Fibroblast of skin of left quadriceps (primary cell): ENCODE measurements at regions not wholly inside any gene's neighbourhood (a gene's known extent, or its start where the extent isn't known, plus 50 kb on each side); places are given as distances from the start of the nearest gene placed in this dataset.
"Not testable (repeated sequence)": the region's sequence is repeated elsewhere in the genome, so short reads cannot be mapped to it uniquely, and the experiment has no call there.

ENCODE experiments used
- DNase-seq, 2 experiments: peaks; one replicate each; pipeline ENCODE4 v3.0.0-alpha.2; 2013; ENCODE audit warnings: low read depth in 2 of 2

DNA sequence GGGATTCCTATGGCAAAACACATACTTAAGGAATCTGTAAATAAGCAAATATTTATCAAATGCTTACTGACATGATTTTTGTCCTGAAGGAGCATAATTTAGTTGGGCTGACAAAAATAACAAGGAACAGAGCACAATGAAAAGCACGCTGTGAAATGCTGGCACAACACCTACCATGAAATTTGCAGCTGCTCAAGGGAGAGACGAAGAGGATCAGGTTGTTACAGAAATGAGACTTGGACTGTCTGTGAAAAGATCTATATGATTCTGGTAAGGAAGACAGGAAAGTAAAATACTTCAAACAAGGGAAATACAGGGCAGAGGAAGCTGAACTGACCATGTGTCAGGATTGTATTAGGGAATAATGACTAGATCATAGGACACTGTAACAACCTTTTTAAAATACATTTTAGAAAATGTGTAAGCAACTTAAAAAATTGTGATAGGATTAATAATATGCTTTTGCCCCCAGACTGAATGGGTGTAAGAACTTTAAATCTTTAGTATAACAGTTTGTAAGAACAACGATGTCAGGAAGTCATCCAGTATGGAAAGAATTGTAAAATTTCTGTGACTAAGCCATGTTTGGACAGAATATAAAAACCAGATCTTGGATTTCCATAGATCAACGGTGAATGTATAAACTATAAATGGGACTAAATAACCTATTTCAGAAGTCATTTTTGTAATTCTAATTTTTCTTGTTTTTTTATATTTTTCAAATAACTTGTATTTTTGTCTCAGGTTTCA is 1556.0 kb downstream of the EFNB2 start:
- no peak for DNase-seq

DNA sequence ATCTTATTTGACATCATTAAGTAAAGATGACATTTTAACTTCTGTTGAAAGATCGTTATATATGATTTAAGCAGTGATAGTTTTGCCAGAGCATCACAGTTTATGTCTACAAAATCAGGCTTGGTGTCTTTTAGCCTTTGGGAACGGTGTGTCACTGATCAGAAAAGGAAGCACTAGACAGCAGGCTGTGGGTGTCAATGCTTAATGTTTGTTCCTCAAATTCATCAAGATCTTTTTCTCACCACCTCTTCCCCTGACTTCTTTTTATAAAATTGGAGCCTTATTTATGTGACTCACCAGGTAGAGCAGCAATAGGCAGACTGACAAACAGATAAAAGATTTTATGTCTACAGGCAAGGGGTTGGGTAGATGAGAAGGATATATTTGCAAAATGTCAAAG is 1558.5 kb downstream of the EFNB2 start:
- no peak for DNase-seq

DNA sequence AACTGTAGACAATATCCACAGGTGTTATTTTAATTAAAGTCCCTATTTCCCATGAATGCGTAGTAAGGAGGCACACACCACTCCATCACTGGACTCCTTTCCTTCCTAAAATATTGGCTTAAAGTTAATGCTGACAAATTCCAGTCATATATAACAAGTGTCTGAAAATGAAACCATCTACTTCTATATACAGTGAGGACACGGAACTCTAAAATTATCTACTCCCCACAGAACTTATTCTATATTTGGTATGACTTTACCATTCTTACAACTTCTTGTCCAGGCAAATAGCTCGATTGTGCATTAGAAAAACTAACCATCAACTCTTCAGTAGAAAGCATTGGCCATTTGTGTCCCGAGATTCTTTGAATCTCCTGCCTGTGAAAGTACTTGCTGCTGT is 1560.2 kb downstream of the EFNB2 start:
- DNase-seq = no peak

GRCh38 chr13:104968876-104969275 is 1566.6 kb downstream of the EFNB2 start:
- DNase-seq = no peak

DNA sequence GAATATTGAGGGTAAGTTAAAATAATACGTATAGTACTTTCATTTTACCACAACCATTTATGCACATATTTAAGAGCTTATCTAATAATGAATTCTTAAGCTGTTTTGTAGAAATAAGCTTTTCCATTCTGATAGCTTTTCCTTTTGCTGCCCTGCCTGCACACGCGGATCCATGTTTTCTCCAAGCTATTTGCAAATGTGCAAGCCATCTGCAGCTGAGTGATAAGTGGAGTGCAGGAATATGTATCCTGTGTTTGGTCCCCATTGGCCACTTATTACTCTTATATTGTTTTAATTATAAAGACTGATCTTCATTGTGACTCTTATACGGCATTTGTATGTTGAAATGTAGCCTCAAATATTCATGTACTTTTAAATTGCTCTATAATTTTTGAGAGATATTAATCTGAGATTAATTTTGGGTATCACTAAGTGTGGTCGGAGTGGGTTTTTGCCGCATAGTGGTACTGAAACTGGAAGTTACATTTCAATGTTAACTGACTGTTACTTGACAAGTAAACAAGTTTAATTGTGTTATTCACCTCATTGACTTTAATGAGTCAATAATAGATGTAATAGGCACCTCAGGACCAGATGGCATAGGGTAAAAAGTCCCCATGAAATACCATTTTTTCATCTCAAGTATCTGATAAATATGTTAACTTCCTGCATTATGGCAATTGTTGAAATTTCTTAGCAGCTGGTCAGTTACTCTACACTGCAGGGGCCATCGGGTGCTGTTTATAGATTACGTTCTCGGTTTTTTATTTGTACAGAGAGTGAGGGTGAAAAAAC is 1567.4 kb downstream of the EFNB2 start:
- no peak for DNase-seq

DNA sequence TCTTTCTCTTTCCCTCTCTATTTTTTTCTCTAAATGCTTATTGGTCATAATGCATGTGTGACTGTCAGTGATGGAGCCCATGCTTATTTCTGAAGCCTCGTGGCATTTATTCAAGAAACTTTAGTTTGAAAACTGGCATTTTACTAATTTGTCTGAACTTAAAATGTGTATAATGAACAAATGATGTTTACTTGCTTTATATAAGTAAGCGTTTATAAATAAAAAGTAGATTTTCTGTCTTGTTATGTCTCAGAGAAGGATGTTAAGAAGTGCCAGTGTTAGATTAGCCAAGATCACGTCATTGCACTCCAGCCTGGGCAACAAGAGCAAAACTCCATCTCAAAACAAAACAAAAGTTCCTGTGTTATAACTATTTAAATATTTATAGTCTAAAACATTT is 1568.1 kb downstream of the EFNB2 start:
- no peak for DNase-seq

GRCh38 chr13:104962411-104962810 is 1573.1 kb downstream of the EFNB2 start:
- DNase-seq = no peak

DNA sequence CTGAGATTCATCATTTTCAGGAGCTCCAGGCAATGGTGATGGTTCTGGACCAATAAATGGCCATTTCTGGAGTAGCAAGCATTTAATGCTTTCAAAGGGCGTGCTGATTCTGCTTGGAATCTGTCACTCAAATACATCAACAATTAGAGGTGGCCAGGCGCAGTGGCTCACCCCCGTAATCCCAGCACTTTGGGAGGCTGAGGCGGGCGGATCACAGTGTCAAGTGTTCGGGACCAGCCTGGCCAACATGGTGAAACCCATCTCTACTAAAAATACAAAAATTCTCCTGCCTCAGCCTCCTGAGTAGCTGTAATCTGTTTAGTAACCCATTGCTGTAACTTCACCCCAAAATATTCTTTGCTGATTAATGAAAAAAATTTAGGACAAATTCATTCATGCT is 1574.2 kb downstream of the EFNB2 start:
- DNase-seq = no peak

- no peak for DNase-seq
Observed at GRCh38 chr13:104954210-104954609, 1581.3 kb downstream of the EFNB2 start.

- DNase-seq = no peak
Observed at GRCh38 chr13:104953588-104953987, 1581.9 kb downstream of the EFNB2 start.

GRCh38 chr13:104949840-104950740 is 1585.4 kb downstream of the EFNB2 start:
- peak; percentile 22 to 23 for DNase-seq

- no peak for DNase-seq
Observed at GRCh38 chr13:104944176-104944575, 1591.3 kb downstream of the EFNB2 start.

GRCh38 chr13:104943331-104943730 is 1592.1 kb downstream of the EFNB2 start:
- DNase-seq = no peak

DNA sequence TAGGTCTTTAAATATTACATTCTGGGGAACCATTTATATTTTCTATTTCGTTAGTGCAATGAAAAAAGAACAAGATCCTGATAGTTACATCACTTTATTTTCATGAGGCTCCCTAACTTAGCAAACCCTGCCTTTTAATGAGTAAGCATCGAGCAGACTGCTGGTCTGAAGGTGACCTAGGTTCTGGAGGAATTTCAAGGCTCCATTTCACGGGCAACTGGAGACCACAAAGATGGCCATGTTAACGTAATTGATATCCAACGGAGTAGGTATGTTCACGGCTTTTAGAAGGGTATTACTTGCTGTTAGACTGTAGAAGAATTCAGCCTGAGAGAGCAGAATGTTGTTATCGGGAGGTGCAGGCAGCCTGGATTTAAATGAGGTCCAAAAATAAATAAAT is 1597.6 kb downstream of the EFNB2 start:
- DNase-seq = no peak

DNA sequence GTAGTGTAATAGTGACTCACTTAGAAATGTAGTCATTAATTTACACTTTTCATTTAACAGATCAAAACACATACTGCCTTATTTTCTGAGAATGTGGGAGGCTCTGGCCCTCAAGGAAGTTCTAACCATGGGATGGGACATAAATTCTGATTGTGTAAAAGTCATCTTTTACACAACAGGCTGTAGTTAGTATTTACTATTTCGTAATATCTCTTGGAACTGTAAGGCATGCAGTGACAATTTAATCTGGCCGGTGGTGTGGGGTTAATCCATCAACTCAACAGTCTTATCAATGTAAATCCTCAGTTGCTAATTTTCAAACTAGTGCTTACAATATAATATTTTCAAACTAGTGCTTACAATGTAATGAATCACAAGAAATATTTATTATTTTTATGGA is 1599.2 kb downstream of the EFNB2 start:
- DNase-seq = no peak

DNA sequence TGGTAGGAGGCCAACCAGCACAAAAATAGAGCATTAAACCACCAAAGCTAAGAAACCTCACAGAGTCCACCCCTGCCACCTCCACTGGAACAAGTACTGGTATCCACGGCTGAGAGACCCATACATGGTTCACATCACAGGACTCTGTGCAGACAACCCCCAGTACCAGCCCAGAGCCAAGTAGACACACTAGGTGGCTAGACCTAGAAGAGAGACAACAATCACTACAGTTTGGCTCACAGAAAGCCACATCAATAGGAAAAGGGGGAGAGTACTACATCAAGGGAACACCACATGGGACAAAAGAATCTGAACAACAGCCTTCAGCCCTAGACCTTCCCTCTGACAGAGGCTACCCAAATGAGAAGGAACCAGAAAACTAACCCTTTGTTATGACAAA is 1614.9 kb downstream of the EFNB2 start:
- not testable (repeated sequence) for DNase-seq

- no peak for DNase-seq
Observed at GRCh38 chr13:104920091-104920490, 1615.4 kb downstream of the EFNB2 start.

GRCh38 chr13:104900191-104900817 is 1635.2 kb downstream of the EFNB2 start:
- no peak for DNase-seq

DNA sequence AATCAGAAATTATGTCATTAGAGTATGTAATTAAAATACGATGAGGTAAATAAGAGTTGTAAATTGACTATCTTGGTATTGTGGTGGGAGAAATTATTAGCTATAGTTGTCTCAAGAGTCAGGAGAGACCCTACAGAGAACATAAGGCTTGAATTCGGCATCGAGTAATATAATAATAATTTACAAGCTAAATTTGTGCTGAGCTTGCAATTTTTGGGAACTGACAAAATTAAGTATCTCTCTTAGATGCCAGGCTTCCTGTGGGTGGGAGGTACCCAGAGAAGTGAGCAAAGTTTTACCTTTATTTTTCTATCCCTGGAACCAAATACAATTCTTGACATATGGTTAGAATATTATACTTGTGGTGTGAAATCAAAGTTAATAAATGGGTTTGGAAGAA is 1637.0 kb downstream of the EFNB2 start:
- DNase-seq = no peak

GRCh38 chr13:104895521-104895920 is 1639.9 kb downstream of the EFNB2 start:
- DNase-seq = no peak

GRCh38 chr13:104875038-104875754 is 1660.3 kb downstream of the EFNB2 start:
- no peak for DNase-seq
